ENCODE measurements at regions not wholly inside any gene's neighbourhood (a gene's known extent, or its start where the extent isn't known, plus 50 kb on each side); places are given as distances from the start of the nearest gene placed in this dataset.

DNA sequence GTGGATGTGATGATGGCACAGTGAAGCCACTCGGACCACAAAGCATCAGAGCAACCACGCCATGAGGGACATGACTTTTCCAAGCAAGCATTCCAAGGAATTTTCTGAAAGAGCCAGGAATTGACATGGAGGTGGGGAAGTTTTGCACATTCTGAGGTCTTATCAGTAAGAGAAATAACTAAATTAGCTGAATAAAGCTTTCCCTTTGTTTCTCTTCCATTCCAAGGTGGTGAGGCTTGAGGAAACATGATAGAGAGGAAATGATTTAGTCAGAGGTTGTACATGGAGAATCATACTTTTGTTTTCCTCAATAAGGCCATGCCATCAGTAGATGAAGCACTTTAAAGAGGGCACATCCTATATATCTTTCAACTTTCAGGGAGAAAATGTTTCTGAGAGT is 115.7 kb upstream of the MMADHC start:
- WGBS (ENCODE audit: extremely low coverage, insufficient read length, low lambda C conversion rate), result no CpG with 5 or more reads among the region's 2 CpGs
- no peak overlapping the region for H3K23ac ChIP-seq (ENCODE audit: insufficient read length, low read depth, low read length)
- TF ChIP-seq, protein P1, sequence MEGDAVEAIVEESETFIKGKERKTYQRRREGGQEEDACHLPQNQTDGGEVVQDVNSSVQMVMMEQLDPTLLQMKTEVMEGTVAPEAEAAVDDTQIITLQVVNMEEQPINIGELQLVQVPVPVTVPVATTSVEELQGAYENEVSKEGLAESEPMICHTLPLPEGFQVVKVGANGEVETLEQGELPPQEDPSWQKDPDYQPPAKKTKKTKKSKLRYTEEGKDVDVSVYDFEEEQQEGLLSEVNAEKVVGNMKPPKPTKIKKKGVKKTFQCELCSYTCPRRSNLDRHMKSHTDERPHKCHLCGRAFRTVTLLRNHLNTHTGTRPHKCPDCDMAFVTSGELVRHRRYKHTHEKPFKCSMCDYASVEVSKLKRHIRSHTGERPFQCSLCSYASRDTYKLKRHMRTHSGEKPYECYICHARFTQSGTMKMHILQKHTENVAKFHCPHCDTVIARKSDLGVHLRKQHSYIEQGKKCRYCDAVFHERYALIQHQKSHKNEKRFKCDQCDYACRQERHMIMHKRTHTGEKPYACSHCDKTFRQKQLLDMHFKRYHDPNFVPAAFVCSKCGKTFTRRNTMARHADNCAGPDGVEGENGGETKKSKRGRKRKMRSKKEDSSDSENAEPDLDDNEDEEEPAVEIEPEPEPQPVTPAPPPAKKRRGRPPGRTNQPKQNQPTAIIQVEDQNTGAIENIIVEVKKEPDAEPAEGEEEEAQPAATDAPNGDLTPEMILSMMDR (conservative IDR thresholded peaks at IDR 0.05), result no peak

More for the DNA sequence above, 115.7 kb upstream of the MMADHC start:
- Mint-ChIP-seq H3K9me3 (no peaks in the 10 kb centered on the region), H3K4me3 (no peak overlapping the region), H3K4me1 (peaks cover 7% of the 10 kb centered on the region in 2 experiments), H3K27ac (no peak overlapping the region), H3K27me3 (ENCODE audit: low read depth) (no peaks in the 10 kb centered on the region), H3K36me3 (ENCODE audit: insufficient read depth in 1 of 3, low read depth in 3 of 3) (no peaks in the 10 kb centered on the region)
- H3T11ph ChIP-seq (ENCODE audit: low read length), result no peak overlapping the region
- no peak for DNase-seq
- no peaks in the 10 kb centered on the region for H3K79me1 ChIP-seq (ENCODE audit: insufficient read depth, low read depth, low read length, poor library complexity, severe bottlenecking)
- H2BK15ac ChIP-seq (ENCODE audit: low read depth, low read length), result no peak overlapping the region
- no peaks in the 10 kb centered on the region for H3K79me2 ChIP-seq (ENCODE audit: insufficient read depth, low read length)
- H3K27me3 ChIP-seq (ENCODE audit: insufficient read depth, low read length), result no peaks in the 10 kb centered on the region
- H3K4me1 ChIP-seq (ENCODE audit: insufficient read depth, low read length), result no peaks in the 10 kb centered on the region
- H3K14ac ChIP-seq (ENCODE audit: insufficient read depth, low read length), result no peak overlapping the region
- H3K9ac ChIP-seq (ENCODE audit: extremely low read depth, insufficient read length, low read length), result no peak overlapping the region
- no peak overlapping the region for H2BK20ac ChIP-seq (ENCODE audit: low read depth, low read length, poor library complexity, severe bottlenecking)
- no peaks in the 10 kb centered on the region for H3K9me3 ChIP-seq (ENCODE audit: control insufficient read depth, low read depth, low read length)
- H4K5ac ChIP-seq (ENCODE audit: insufficient read length, low read depth, low read length), result no peak overlapping the region
- H4K91ac ChIP-seq (ENCODE audit: insufficient read length, low read depth, low read length), result no peak overlapping the region
- H4K20me1 ChIP-seq (ENCODE audit: control insufficient read depth, insufficient read depth, insufficient read length), result no peaks in the 10 kb centered on the region
- H3K18ac ChIP-seq (ENCODE audit: insufficient read length, low read depth, low read length), result no peak overlapping the region
- no peak overlapping the region for H2AFZ ChIP-seq (ENCODE audit: low read length)
- no peak overlapping the region for H2BK5ac ChIP-seq (ENCODE audit: insufficient read length, low read length)
- no peak overlapping the region for H4K8ac ChIP-seq (replicated peaks; ENCODE audit: insufficient read length, low read depth, low read length)
- no peak overlapping the region for H2BK120ac ChIP-seq (ENCODE audit: low read depth, low read length, poor library complexity, severe bottlenecking)
- no peak overlapping the region for H3K4me2 ChIP-seq (ENCODE audit: insufficient read depth, insufficient read length, low read length)
- no peak overlapping the region for H3K27ac ChIP-seq (ENCODE audit: insufficient read length, low read depth, low read length)
- no peaks in the 10 kb centered on the region for H3K23me2 ChIP-seq (ENCODE audit: insufficient read length, low read depth, low read length, poor library complexity, severe bottlenecking)
- no peak overlapping the region for H2BK12ac ChIP-seq (ENCODE audit: insufficient read length, low read depth, low read length)
- H2AK5ac ChIP-seq (ENCODE audit: insufficient read length, low read length), result no peak overlapping the region
- no peak overlapping the region for H3K56ac ChIP-seq (ENCODE audit: insufficient read length, low read depth, low read length)
- H3K4ac ChIP-seq (ENCODE audit: low read depth, low read length), result no peak overlapping the region
